SH-SY5Y (cell line): ENCODE measurements at regions not wholly inside any gene's neighbourhood (a gene's known extent, or its start where the extent isn't known, plus 50 kb on each side); places are given as distances from the start of the nearest gene placed in this dataset.

Experiments
- GATA2 ChIP-seq: IDR thresholded peaks from 2 replicates; pipeline ENCODE4 v1.6.1; 2011; ENCODE audit warnings: mild to moderate bottlenecking, low read depth, low read length
- GATA3 ChIP-seq: IDR thresholded peaks from 2 replicates; pipeline ENCODE4 v1.6.1; 2011; ENCODE audit warnings: low read depth, mild to moderate bottlenecking, low read length, moderate library complexity

DNA sequence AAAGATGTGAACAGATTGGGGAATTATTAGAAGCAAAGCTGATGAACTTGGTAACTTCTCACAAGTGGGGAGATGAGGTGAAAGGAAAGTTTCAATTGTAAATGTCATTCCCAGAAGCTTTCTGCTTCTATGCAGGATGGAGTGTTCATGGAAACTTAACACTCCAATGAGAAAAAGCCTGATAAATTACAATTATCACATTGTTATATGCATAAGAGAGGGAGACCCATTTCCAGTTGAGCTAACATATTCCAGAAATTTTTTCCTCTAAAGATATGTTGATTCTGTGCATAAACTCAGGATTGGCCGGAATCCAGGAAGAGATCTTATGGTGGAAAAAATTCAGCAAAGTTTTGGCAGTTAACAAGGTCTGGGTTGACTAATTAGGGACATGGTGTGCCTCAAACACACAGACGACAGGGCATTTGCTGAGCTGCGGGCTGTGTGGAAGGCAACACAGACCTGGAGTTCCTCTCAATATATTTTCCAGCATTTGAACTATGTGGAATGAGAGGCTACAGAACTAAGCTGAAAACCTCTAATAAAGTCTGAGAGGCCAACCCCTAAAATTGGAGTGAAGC is 64.9 kb upstream of the FGF14 start:
- no peak for TF ChIP-seq GATA2
- TF ChIP-seq GATA3: no peak
